NB4 (cell line): ENCODE measurements at regions not wholly inside any gene's neighbourhood (a gene's known extent, or its start where the extent isn't known, plus 50 kb on each side); places are given as distances from the start of the nearest gene placed in this dataset.

Experiments
- MAX ChIP-seq: IDR thresholded peaks from 2 replicates; pipeline ENCODE4 v1.6.1; 2011; ENCODE audit warnings: low read depth, low read length
- POLR2A ChIP-seq: IDR thresholded peaks from 2 replicates; pipeline ENCODE4 v1.6.1; 2011; ENCODE audit warnings: mild to moderate bottlenecking; ENCODE audit not compliant: insufficient read length; ENCODE audit errors: extremely low read depth
- TF ChIP-seq, protein P1 (sequence below): IDR thresholded peaks from one replicate; pipeline ENCODE4 v1.5.1; 2012; ENCODE audit warnings: low read depth, low read length

DNA sequence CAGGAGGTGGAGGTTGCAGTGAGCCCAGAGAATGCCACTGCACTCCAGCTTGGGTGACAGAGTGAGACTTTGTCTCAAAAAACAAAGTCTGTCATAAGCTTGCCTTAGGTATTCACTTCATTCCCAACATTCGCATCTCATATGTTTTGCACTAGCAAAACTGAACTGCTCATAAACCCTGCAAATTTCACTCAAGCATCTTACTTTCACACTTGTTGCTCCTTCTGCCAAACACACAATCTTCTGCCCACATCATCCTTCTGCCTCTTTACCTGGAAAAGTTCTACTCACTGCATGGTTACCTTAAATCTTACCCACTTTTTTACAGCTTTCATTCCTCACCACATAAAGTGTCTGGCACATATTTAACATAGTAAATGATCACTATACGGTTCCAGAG, 152.5 kb downstream of the USP22 start:
- TF ChIP-seq, protein P1, sequence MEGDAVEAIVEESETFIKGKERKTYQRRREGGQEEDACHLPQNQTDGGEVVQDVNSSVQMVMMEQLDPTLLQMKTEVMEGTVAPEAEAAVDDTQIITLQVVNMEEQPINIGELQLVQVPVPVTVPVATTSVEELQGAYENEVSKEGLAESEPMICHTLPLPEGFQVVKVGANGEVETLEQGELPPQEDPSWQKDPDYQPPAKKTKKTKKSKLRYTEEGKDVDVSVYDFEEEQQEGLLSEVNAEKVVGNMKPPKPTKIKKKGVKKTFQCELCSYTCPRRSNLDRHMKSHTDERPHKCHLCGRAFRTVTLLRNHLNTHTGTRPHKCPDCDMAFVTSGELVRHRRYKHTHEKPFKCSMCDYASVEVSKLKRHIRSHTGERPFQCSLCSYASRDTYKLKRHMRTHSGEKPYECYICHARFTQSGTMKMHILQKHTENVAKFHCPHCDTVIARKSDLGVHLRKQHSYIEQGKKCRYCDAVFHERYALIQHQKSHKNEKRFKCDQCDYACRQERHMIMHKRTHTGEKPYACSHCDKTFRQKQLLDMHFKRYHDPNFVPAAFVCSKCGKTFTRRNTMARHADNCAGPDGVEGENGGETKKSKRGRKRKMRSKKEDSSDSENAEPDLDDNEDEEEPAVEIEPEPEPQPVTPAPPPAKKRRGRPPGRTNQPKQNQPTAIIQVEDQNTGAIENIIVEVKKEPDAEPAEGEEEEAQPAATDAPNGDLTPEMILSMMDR = no peak
- no peak for TF ChIP-seq POLR2A
- no peak for TF ChIP-seq MAX
